SK-N-MC (cell line): ENCODE measurements at regions not wholly inside any gene's neighbourhood (a gene's known extent, or its start where the extent isn't known, plus 50 kb on each side); places are given as distances from the start of the nearest gene placed in this dataset.
"Not testable (repeated sequence)": the region's sequence is repeated elsewhere in the genome, so short reads cannot be mapped to it uniquely, and the experiment has no call there.

ENCODE experiments used
- DNase-seq: peaks from one replicate; pipeline ENCODE4 v3.0.0-alpha.2; 2011; ENCODE audit warnings: low read depth, low spot score
- H3K27ac ChIP-seq: fragments of 200-600 bp; sonication (generic); 2 replicates; pipeline ENCODE4 v1.5.1; 2016; ENCODE audit warnings: mixed run types
- H3K36me3 ChIP-seq: fragments of 200-600 bp; sonication (generic); 2 replicates; pipeline ENCODE4 v1.6.1; 2017; ENCODE audit warnings: antibody characterized with exemption, low read length, mixed read lengths; ENCODE audit not compliant: insufficient read depth
- H3K4me3 ChIP-seq: fragments of 200-600 bp; sonication (generic); 2 replicates; pipeline ENCODE4 v1.5.1; 2016
- H3K9ac ChIP-seq: fragments of 200-600 bp; sonication (generic); 2 replicates; pipeline ENCODE4 v1.8.0; 2017; ENCODE audit warnings: mixed run types, mixed read lengths; ENCODE audit not compliant: insufficient read length
- H3K9me3 ChIP-seq: fragments of 200-600 bp; sonication (generic); 2 replicates; pipeline ENCODE4 v1.6.1; 2017; ENCODE audit warnings: low read depth, mild to moderate bottlenecking, antibody characterized with exemption, low read length, moderate library complexity, mixed read lengths
- EZH2 ChIP-seq: fragments of 200-600 bp; sonication (generic); IDR thresholded peaks from one replicate; pipeline ENCODE4 v1.6.1; 2017; ENCODE audit warnings: antibody characterized with exemption
- FOXP2 ChIP-seq: optimal IDR thresholded peaks from 2 replicates; pipeline ENCODE3; 2011; ENCODE audit warnings: mild to moderate bottlenecking, moderate library complexity; ENCODE audit not compliant: insufficient read depth; ENCODE audit errors: extremely low read length, control extremely low read depth
- POLR2AphosphoS5 ChIP-seq: IDR thresholded peaks from 2 replicates; pipeline ENCODE4 v1.6.1; 2012; ENCODE audit warnings: mild to moderate bottlenecking, low read depth, low read length, borderline replicate concordance

- Histone ChIP-seq H3K9ac (no peak overlapping the region), H3K27ac (no peak overlapping the region), H3K9me3 (peaks cover 3% of the 10 kb centered on the region; the same call in 1 of the 2 replicates), H3K4me3 (no peak overlapping the region), H3K36me3 (no peaks in the 10 kb centered on the region)
- no peak for DNase-seq
- no peak for TF ChIP-seq FOXP2
- TF ChIP-seq EZH2: no peak
- TF ChIP-seq POLR2AphosphoS5: no peak
Measured at GRCh38 chr19:30968210-30968609, 381.0 kb downstream of the TSHZ3 start.

DNA sequence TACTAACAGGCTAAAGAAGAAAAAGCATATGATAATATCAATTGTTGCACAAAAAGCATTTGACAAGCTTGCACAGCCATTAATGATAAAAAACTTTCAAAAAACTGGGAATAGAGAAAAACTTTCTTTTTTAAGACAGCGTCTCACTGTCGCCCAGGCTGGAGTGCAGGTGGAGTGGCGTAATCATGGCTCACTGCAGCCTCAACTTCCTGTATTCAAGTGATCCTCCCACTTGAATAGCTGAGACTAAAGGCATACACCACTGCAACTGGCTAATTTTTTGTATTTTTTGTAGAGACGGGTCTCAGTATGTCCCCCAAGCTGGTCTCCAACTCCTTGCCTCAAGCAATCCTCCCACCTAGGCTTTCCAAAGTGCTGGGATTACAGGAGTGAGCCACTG lies 382.8 kb downstream of the TSHZ3 start:
- TF ChIP-seq FOXP2 (no peak), POLR2AphosphoS5 (no peak), EZH2 (no peak)
- DNase-seq: no peak
- H3K27ac ChIP-seq: no peak overlapping the region
- H3K9me3 ChIP-seq: peaks cover 3% of the 10 kb centered on the region; the same call in 1 of the 2 replicates
- H3K9ac ChIP-seq: no peak overlapping the region
- no peak overlapping the region for H3K4me3 ChIP-seq
- no peaks in the 10 kb centered on the region for H3K36me3 ChIP-seq

DNA sequence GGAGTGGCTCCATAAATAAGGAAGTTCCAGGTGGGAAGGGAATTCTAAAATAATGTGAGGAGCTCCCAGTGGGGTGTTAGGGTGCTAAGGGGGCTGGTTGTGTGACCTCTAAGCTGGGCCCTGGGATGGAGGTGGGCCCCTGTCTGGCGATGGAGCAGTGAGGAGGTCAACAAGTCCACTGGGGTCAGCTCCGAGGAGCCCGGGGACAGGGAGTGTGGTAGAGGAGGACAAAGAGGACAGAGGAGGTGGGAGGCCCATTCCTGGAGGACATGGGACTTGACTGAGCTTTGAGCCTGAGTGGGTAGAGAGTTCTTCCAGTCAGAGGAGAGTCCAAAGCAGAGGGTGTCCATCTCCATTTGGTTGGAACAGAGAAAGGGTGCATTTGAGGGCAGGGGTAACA lies 390.2 kb downstream of the TSHZ3 start:
- TF ChIP-seq EZH2: no peak
- no peak for TF ChIP-seq POLR2AphosphoS5
- Histone ChIP-seq H3K27ac (no peak overlapping the region), H3K4me3 (no peak overlapping the region), H3K36me3 (no peaks in the 10 kb centered on the region), H3K9ac (no peak overlapping the region), H3K9me3 (0 out of 2 replicates have a peak, but pooled peaks cover 3% of the 10 kb centered on the region)
- DNase-seq: no peak

GRCh38 chr19:30955112-30956104 lies 393.8 kb downstream of the TSHZ3 start:
- no peak for TF ChIP-seq POLR2AphosphoS5
- TF ChIP-seq FOXP2: no peak
- no peak for TF ChIP-seq EZH2
- Histone ChIP-seq H3K36me3 (no peaks in the 10 kb centered on the region), H3K27ac (no peak overlapping the region), H3K9ac (no peak overlapping the region), H3K9me3 (no peaks in the 10 kb centered on the region), H3K4me3 (no peak overlapping the region)
- DNase-seq: no peak

GRCh38 chr19:30944276-30944932 lies 404.8 kb downstream of the TSHZ3 start:
- H3K9ac ChIP-seq, H3K27ac ChIP-seq, H3K4me3 ChIP-seq, H3K9me3 ChIP-seq, DNase-seq, H3K36me3 ChIP-seq: not testable (repeated sequence)

GRCh38 chr19:30943101-30943843 lies 406.0 kb downstream of the TSHZ3 start:
- TF ChIP-seq EZH2: no peak
- TF ChIP-seq FOXP2: no peak
- no peak for TF ChIP-seq POLR2AphosphoS5
- no peak overlapping the region for H3K27ac ChIP-seq
- no peaks in the 10 kb centered on the region for H3K36me3 ChIP-seq
- no peak for DNase-seq
- no peak overlapping the region for H3K9ac ChIP-seq
- H3K4me3 ChIP-seq: no peak overlapping the region
- no peaks in the 10 kb centered on the region; the same call in 1 of the 2 replicates for H3K9me3 ChIP-seq

DNA sequence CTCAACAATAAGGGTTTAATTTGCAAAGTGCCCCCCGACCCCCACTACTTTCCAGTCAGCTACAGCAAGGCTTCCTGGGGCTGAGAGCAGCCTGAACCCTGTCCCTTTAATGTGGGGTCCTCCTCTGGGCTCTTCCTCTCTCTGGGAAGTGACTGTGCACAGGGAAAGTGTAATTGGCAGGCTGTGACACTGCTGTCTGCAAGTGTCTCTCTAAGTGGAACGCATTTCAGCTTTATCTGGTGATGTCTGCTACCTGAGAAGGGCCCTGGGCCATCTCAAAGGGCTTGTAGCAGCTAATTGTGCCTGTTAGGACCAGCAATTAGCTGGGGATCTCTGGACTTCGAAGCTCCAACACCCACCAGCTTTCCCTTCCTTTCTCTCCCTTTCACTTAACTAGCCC lies 406.6 kb downstream of the TSHZ3 start:
- no peak overlapping the region for H3K9ac ChIP-seq
- TF ChIP-seq FOXP2 (no peak), EZH2 (no peak), POLR2AphosphoS5 (no peak)
- H3K36me3 ChIP-seq: no peaks in the 10 kb centered on the region
- no peak overlapping the region for H3K4me3 ChIP-seq
- H3K9me3 ChIP-seq: no peaks in the 10 kb centered on the region; the same call in 1 of the 2 replicates
- H3K27ac ChIP-seq: no peak overlapping the region
- no peak for DNase-seq

DNA sequence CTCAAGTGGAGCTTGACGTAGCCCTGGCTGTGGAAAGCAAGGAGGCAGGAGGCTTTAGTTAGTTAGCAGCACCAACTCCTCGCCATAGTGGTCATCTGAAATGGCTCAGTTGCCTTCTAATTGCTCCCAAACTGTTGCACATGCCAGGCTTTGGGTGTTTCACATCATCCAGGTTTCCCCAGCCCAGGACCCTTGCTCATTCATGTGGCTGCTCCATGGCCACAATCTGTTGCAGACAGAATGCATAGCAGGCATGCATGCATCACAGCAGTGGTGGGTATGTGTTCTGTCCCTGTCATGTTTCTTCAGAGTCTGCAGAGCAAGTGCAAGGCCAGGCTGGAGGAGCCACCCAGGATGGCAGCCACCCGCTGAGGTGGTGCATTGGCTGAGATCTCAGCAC lies 407.6 kb downstream of the TSHZ3 start:
- Histone ChIP-seq H3K36me3 (no peaks in the 10 kb centered on the region), H3K27ac (no peak overlapping the region), H3K9me3 (no peaks in the 10 kb centered on the region; the same call in 1 of the 2 replicates), H3K9ac (no peak overlapping the region), H3K4me3 (no peak overlapping the region)
- DNase-seq: no peak
- TF ChIP-seq FOXP2 (no peak), EZH2 (no peak), POLR2AphosphoS5 (no peak)
